ENCODE measurements at regions not wholly inside any gene's neighbourhood (a gene's known extent, or its start where the extent isn't known, plus 50 kb on each side); places are given as distances from the start of the nearest gene placed in this dataset.

DNA sequence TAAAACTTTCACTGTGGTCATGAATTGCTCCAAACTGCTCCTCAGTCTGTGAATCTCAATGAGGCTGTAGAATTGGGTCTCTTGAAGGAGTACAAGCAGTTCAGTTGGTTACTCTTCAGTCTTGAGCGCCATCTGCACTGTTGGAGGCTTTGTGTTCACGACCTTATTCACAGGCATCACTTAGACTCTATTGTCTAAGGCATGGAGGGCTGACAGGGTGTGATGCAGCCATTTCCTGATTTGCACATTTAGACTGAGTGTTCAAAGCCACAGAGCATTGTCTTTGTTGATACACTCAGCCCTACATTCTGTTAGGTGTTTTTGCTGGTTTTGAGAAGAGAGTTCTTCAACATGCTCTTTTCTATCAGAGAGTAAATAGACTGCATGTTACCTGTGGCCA lies 355.9 kb upstream of the RIOK2 start:
- Histone ChIP-seq H3K36me3 (no peaks in the 10 kb centered on the region), H3K27me3 (no peaks in the 10 kb centered on the region), H3K27ac (no peak overlapping the region), H3K9me3 (no peaks in the 10 kb centered on the region), H3K4me3 (no peak overlapping the region), H3K4me1 (no peaks in the 10 kb centered on the region)
- no peak for ATAC-seq
- TF ChIP-seq, protein P1, sequence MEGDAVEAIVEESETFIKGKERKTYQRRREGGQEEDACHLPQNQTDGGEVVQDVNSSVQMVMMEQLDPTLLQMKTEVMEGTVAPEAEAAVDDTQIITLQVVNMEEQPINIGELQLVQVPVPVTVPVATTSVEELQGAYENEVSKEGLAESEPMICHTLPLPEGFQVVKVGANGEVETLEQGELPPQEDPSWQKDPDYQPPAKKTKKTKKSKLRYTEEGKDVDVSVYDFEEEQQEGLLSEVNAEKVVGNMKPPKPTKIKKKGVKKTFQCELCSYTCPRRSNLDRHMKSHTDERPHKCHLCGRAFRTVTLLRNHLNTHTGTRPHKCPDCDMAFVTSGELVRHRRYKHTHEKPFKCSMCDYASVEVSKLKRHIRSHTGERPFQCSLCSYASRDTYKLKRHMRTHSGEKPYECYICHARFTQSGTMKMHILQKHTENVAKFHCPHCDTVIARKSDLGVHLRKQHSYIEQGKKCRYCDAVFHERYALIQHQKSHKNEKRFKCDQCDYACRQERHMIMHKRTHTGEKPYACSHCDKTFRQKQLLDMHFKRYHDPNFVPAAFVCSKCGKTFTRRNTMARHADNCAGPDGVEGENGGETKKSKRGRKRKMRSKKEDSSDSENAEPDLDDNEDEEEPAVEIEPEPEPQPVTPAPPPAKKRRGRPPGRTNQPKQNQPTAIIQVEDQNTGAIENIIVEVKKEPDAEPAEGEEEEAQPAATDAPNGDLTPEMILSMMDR (IDR thresholded peaks at IDR 0.05): no peak
- DNase-seq: no peak
- intact Hi-C loops (cut with DNase I): no loop called here

DNA sequence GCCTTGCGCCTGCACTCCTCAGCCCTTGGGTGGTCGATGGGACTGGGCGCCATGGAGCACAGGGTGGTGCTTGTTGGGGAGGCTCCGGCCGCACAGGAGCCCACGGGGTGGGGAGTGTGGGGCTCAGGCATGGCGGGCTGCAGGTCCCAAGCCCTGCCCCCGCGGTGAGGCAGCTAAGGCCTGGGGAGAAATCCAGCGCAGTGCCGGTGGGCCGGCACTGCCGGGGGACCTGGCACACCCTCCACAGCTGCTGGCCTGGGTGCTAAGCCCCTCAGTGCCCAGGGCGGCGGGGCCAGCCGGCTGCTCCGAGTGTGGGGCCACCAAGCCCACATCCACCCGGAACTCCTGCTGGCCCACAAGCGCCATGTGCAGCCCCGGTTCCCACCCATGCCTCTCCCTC lies 358.8 kb upstream of the RIOK2 start:
- peak; percentile 58 for DNase-seq
- Histone ChIP-seq H3K27me3 (no peaks in the 10 kb centered on the region), H3K4me3 (no peak overlapping the region), H3K27ac (no peak overlapping the region), H3K4me1 (no peaks in the 10 kb centered on the region), H3K9me3 (no peaks in the 10 kb centered on the region), H3K36me3 (no peaks in the 10 kb centered on the region)
- TF ChIP-seq, protein P1 (IDR thresholded peaks at IDR 0.05): no peak
- no peak for ATAC-seq
- intact Hi-C loops (cut with DNase I): no loop called here

DNA sequence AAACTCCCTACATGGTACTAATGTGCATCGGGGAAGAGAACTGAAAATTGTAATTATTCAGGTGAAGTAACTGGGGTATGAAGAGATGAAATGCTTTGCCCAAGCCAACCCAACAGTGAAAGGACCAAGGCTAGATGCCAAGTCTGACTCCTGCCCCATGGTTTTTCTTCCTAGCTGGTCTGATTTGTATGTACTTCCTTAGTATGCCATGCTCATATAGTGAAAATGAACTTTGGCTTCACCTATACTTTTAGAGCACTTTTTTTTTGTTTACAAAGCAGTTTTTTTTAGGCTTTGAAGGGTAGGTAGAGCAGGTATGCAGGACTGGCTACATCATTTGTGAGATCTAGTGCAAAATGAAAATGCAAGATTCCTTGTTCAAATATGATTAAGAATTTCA lies 359.4 kb upstream of the RIOK2 start:
- Histone ChIP-seq H3K4me1 (peaks cover under 1% of the 10 kb centered on the region), H3K36me3 (no peaks in the 10 kb centered on the region), H3K9me3 (no peaks in the 10 kb centered on the region), H3K27ac (no peak overlapping the region), H3K27me3 (no peaks in the 10 kb centered on the region), H3K4me3 (no peak overlapping the region)
- DNase-seq: no peak
- no peak for ATAC-seq
- intact Hi-C loops (cut with DNase I): no loop called here
- TF ChIP-seq, protein P1 (IDR thresholded peaks at IDR 0.05): no peak

DNA sequence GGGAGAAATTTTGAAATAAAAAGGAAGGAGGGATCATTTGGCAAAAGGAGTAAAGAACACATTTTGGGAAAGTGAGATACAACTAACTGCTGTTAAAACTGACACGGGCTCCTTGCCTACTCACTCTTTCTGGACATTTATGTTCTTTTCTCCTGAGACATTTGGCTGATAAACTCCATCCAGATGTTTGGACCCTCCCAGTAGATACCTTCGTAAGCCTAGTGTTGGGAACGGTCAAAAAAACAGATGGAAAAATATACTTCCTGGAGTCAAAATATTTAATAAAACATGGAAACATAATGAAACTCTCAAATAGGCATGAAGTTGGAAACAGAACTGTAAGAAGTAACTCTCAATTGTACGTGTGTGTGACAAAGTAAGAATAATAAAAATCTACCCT lies 360.1 kb upstream of the RIOK2 start:
- H3K27ac ChIP-seq: no peak overlapping the region
- ATAC-seq (no peak), DNase-seq (no peak)
- intact Hi-C loops (cut with DNase I): no loop called here
- H3K4me1 ChIP-seq: peaks cover 7% of the 10 kb centered on the region
- H3K9me3 ChIP-seq: no peaks in the 10 kb centered on the region
- H3K27me3 ChIP-seq: no peaks in the 10 kb centered on the region
- no peak overlapping the region for H3K4me3 ChIP-seq
- TF ChIP-seq, protein P1 (IDR thresholded peaks at IDR 0.05): no peak
- no peaks in the 10 kb centered on the region for H3K36me3 ChIP-seq

DNA sequence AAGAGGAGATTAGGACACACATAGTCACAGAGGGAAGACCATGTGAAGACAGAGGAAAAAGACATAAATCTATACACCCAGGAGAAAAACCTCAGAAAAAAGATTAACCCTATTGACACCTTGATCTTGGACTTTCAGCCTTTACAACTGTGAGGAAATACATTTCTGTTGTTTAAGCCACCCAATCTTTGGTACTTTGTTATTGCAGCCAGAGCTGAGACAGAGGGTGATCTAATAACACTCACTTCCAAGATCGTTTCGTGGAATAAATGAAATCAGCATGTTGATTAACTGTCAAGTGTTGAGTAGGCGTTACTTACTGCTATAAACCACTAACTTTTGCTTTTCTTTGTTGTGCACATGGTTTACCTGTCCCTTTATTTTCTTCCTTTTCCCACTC lies 361.2 kb upstream of the RIOK2 start:
- ATAC-seq (no peak), DNase-seq (no peak)
- Histone ChIP-seq H3K9me3 (no peaks in the 10 kb centered on the region), H3K27ac (no peak overlapping the region), H3K4me1 (peaks cover 10% of the 10 kb centered on the region), H3K4me3 (no peak overlapping the region), H3K27me3 (no peaks in the 10 kb centered on the region), H3K36me3 (no peaks in the 10 kb centered on the region)
- TF ChIP-seq, protein P1 (IDR thresholded peaks at IDR 0.05): no peak
- intact Hi-C loops (cut with DNase I): no loop called here

DNA sequence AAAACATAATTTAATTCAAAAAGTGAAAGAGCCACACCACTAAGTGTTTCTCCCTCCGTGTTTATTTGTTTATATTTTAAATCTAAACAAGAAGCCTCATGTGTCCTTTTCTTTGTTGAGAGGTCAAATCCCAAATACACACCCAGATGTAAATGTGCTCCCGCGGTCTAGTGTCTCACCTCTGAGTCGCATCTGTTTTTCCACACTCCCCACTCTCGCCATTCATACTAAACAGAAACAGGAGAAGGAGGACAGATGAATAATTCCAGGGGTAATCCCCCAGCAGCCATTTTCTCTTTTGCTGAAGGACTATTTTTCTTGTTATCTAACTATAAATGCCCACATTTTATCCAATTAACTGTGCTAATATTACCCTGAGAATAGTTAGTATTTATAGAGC lies 361.6 kb upstream of the RIOK2 start:
- no peak for ATAC-seq
- Histone ChIP-seq H3K36me3 (no peaks in the 10 kb centered on the region), H3K9me3 (no peaks in the 10 kb centered on the region), H3K27ac (no peak overlapping the region), H3K27me3 (no peaks in the 10 kb centered on the region), H3K4me1 (peaks cover 10% of the 10 kb centered on the region), H3K4me3 (no peak overlapping the region)
- no peak for DNase-seq
- TF ChIP-seq, protein P1 (IDR thresholded peaks at IDR 0.05): no peak
- intact Hi-C loops (cut with DNase I): no loop called here

All from upper lobe of right lung (tissue), 1 donor.